ENCODE measurements at regions not wholly inside any gene's neighbourhood (a gene's known extent, or its start where the extent isn't known, plus 50 kb on each side); places are given as distances from the start of the nearest gene placed in this dataset.

DNA sequence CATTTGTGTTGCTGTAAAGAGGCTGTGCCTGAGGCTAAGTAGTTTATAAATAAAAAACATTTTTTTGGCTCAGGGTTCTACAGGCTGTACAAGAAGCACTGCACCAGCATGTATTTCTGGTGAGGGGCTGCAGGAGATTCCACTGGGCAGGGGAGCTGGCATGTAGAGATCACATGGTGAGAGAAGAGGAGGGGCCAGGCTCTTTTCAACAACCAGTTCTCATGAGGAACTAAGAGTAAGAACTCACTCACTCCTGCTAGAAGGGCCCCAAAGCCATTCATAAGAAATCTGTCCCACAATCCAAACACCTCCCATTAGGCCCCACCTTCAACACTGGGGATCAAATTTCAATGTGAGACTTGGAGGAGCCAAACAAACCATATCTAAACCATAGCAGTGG is 214.9 kb upstream of the LMCD1 start:
- no peaks in the 10 kb centered on the region for H3K36me3 ChIP-seq (ENCODE audit: insufficient read depth)
- no peaks in the 10 kb centered on the region for H3K79me2 ChIP-seq (ENCODE audit: insufficient read depth, low read depth)
- no peaks in the 10 kb centered on the region for H3K27me3 ChIP-seq (ENCODE audit: insufficient read depth, low read depth)
- H4K20me1 ChIP-seq (ENCODE audit: insufficient read depth): no peaks in the 10 kb centered on the region
- H3K4me2 ChIP-seq: no peak overlapping the region
- H3K4me3 ChIP-seq (IDR thresholded peaks at IDR 0.05; ENCODE audit: insufficient read depth, low read depth, low read length): no peak overlapping the region
- no peaks in the 10 kb centered on the region for H3K4me1 ChIP-seq (ENCODE audit: low read depth, poor library complexity, severe bottlenecking)
- no peak overlapping the region for H3K9ac ChIP-seq
- H2AFZ ChIP-seq (ENCODE audit: low read depth): no peak overlapping the region
- TF ChIP-seq, protein P1, sequence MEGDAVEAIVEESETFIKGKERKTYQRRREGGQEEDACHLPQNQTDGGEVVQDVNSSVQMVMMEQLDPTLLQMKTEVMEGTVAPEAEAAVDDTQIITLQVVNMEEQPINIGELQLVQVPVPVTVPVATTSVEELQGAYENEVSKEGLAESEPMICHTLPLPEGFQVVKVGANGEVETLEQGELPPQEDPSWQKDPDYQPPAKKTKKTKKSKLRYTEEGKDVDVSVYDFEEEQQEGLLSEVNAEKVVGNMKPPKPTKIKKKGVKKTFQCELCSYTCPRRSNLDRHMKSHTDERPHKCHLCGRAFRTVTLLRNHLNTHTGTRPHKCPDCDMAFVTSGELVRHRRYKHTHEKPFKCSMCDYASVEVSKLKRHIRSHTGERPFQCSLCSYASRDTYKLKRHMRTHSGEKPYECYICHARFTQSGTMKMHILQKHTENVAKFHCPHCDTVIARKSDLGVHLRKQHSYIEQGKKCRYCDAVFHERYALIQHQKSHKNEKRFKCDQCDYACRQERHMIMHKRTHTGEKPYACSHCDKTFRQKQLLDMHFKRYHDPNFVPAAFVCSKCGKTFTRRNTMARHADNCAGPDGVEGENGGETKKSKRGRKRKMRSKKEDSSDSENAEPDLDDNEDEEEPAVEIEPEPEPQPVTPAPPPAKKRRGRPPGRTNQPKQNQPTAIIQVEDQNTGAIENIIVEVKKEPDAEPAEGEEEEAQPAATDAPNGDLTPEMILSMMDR (conservative IDR thresholded peaks at IDR 0.05; ENCODE audit: low read depth, low read length): no peak
- no peak overlapping the region for H3K27ac ChIP-seq

DNA sequence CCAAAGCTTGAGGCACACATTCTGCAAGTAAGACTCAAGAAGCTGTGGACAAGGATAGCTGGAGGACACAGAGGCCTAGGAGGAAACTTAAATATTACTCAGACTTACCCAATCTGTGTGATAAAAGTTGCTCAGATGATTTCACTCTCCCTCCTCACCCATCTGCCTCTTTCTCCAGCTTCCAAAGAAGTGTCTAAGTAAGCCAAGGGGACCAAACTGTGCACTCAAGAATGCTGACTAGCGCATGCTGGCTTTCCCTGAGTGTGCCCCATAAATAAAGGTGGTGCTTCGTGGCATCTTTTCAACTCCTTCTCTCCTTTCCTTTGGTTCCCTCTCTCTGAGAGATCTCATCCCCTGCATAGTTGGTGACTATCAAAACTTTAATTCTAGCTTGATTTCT is 211.0 kb upstream of the LMCD1 start:
- TF ChIP-seq, protein P1 (conservative IDR thresholded peaks at IDR 0.05; ENCODE audit: low read depth, low read length): no peak
- no peak overlapping the region for H2AFZ ChIP-seq (ENCODE audit: low read depth)
- H4K20me1 ChIP-seq (ENCODE audit: insufficient read depth): no peaks in the 10 kb centered on the region
- H3K4me1 ChIP-seq (ENCODE audit: low read depth, poor library complexity, severe bottlenecking): no peaks in the 10 kb centered on the region
- no peaks in the 10 kb centered on the region for H3K79me2 ChIP-seq (ENCODE audit: insufficient read depth, low read depth)
- no peaks in the 10 kb centered on the region for H3K36me3 ChIP-seq (ENCODE audit: insufficient read depth)
- no peak overlapping the region for H3K9ac ChIP-seq
- no peak overlapping the region for H3K4me3 ChIP-seq (IDR thresholded peaks at IDR 0.05; ENCODE audit: insufficient read depth, low read depth, low read length)
- no peaks in the 10 kb centered on the region for H3K27me3 ChIP-seq (ENCODE audit: insufficient read depth, low read depth)
- no peak overlapping the region for H3K4me2 ChIP-seq
- no peak overlapping the region for H3K27ac ChIP-seq

DNA sequence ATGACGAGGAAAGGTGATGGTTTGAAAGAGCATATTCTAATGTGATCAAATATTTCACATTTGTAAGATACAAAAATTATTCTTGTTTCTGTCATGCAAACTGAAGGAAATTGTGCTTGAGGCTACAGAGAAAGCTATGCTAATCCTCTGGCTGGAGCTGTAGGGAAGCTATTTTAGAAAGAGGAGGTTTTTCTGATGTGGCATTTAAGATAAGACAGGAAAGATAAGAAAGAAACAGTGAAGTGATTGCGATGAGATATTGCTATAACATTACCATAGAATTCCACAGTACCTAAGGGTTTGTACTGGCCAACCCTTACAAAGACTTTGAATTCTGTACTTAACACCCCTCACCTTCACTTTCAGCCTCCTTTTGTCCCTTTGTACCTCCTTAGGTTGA is 205.2 kb upstream of the LMCD1 start:
- TF ChIP-seq, protein P1 (conservative IDR thresholded peaks at IDR 0.05; ENCODE audit: low read depth, low read length): no peak

DNA sequence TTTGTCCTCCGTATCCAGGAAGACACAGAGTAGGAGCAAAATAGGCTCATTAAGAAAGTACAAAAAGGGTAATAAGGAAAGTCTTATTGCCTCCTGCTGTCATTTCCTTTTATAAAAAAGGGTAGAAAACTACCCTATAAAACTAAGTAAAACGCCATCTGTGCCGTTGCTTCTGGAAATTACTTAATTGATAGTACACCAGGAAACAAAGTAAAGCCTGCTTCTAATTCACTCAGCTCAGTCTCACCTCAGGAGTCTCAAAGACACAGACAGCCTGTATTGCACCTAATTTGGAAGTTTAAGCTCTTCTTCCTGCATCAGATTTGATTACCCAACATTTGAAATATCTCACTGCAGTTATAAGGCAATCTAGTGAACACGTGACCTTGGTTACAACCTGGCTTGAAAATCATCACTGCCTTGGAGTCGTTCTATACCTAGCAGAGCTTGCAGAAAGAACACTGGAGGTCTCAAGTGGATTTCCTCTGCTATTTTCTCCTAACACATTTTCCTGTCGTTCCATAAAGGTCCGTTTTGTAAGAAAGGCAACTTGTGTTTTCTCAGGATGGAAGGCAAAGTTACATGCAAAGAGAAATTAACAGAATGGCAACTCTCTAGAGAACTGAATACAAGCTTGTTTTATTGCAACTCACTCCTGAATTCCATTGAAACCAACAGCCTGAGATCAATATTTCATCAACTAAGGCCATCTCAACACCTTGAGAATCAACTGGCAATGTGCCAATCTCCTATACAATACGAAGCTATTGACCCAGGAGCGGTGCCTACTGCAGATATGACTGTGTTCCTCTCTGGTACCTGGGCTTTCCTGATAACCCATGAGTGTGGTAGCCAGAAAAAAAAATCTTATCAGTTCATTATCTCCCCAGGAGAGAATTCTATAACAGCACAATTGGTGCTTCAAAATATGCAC is 203.3 kb upstream of the LMCD1 start:
- H3K79me2 ChIP-seq (ENCODE audit: insufficient read depth, low read depth): no peaks in the 10 kb centered on the region
- H3K4me2 ChIP-seq: no peak overlapping the region
- no peak overlapping the region for H2AFZ ChIP-seq (ENCODE audit: low read depth)
- no peaks in the 10 kb centered on the region for H4K20me1 ChIP-seq (ENCODE audit: insufficient read depth)
- no peaks in the 10 kb centered on the region for H3K4me1 ChIP-seq (ENCODE audit: low read depth, poor library complexity, severe bottlenecking)
- no peak overlapping the region for H3K9ac ChIP-seq
- no peaks in the 10 kb centered on the region for H3K36me3 ChIP-seq (ENCODE audit: insufficient read depth)
- H3K27me3 ChIP-seq (ENCODE audit: insufficient read depth, low read depth): no peaks in the 10 kb centered on the region
- H3K27ac ChIP-seq: no peak overlapping the region
- TF ChIP-seq, protein P1 (conservative IDR thresholded peaks at IDR 0.05; ENCODE audit: low read depth, low read length): no peak
- H3K4me3 ChIP-seq (IDR thresholded peaks at IDR 0.05; ENCODE audit: insufficient read depth, low read depth, low read length): no peak overlapping the region

More for the DNA sequence above, 205.2 kb upstream of the LMCD1 start:
- H4K20me1 ChIP-seq (ENCODE audit: insufficient read depth): no peaks in the 10 kb centered on the region
- H3K4me3 ChIP-seq (IDR thresholded peaks at IDR 0.05; ENCODE audit: insufficient read depth, low read depth, low read length): no peak overlapping the region
- no peak overlapping the region for H2AFZ ChIP-seq (ENCODE audit: low read depth)
- H3K27me3 ChIP-seq (ENCODE audit: insufficient read depth, low read depth): no peaks in the 10 kb centered on the region
- H3K36me3 ChIP-seq (ENCODE audit: insufficient read depth): no peaks in the 10 kb centered on the region
- no peak overlapping the region for H3K4me2 ChIP-seq
- no peaks in the 10 kb centered on the region for H3K79me2 ChIP-seq (ENCODE audit: insufficient read depth, low read depth)
- H3K9ac ChIP-seq: no peak overlapping the region
- H3K27ac ChIP-seq: no peak overlapping the region
- no peaks in the 10 kb centered on the region for H3K4me1 ChIP-seq (ENCODE audit: low read depth, poor library complexity, severe bottlenecking)

All from KMS-11 (cell line).